K562 (cell line): ENCODE measurements at regions not wholly inside any gene's neighbourhood (a gene's known extent, or its start where the extent isn't known, plus 50 kb on each side); places are given as distances from the start of the nearest gene placed in this dataset.

Experiments
- ATAC-seq: fragments of 200-7000 bp; cut with Tn5 transposase; 3 replicates; pipeline ENCODE4 v1.9.1; 2020; ENCODE audit warnings: moderate library complexity
- BruUV-seq: library from RNA; stranded (reverse); fragments of 400-500 nt; replicated peaks from 2 replicates; lab custom pipeline; 2021; lab: Mats Ljungman, UMichigan
- CTCF ChIA-PET: fragments of 300-600 bp; formaldehyde crosslinking; extraction: SDS; loops from one replicate; lab custom pipeline; 2021; ENCODE audit warnings: low intra/inter-chr PET ratio; lab: Yijun Ruan, JAX
- POLR2A ChIA-PET: fragments of 300-600, 350-650 bp; sonication (Branson Sonifier 250); formaldehyde crosslinking; extraction: SDS; loops from one replicate; lab custom pipeline; 2021; ENCODE audit warnings: antibody characterized with exemption, inconsistent platforms; lab: Yijun Ruan, JAX
- DNase-seq, 4 experiments: peaks; one replicate each; pipeline versions ENCODE4 v3.0.0 to v3.0.0-alpha.2; 2011 to 2018; ENCODE audit warnings: low spot score in 3 of 4, mixed read lengths in 3 of 4; ENCODE audit errors: extremely low read depth in 1 of 4
- FAIRE-seq: peaks from 2 replicates; lab custom pipeline; 2011; peaks lifted over from hg19 to GRCh38; lab: Jason Lieb, UNC
- H2AFZ ChIP-seq: 2 replicates; pipeline ENCODE4 v1.6.0; 2011; ENCODE audit warnings: low read depth, low read length, control low read depth, inconsistent platforms
- H3K27ac ChIP-seq: fragments of 200-600 bp; 3 replicates; pipeline ENCODE4 v1.8.0; 2011; ENCODE audit warnings: low read depth, mild to moderate bottlenecking, control low read depth, inconsistent platforms, low read length, moderate library complexity, mixed read lengths; ENCODE audit errors: extremely low read depth
- H3K27me3 ChIP-seq, 2 experiments: fragments of 300-600 bp in 1 of 2; 2 replicates in 1 of 2; 3 replicates in 1 of 2; pipeline versions ENCODE4 v1.6.0 to v1.8.0; 2011; ENCODE audit warnings: inconsistent platforms in 2 of 2, low read length in 2 of 2, mild to moderate bottlenecking in 1 of 2, mixed read lengths in 1 of 2, moderate library complexity in 1 of 2; ENCODE audit not compliant: control insufficient read depth in 2 of 2, insufficient read depth in 2 of 2
- H3K36me3 ChIP-seq: fragments of 300-600 bp; 3 replicates; pipeline ENCODE4 v1.8.0; 2011; ENCODE audit warnings: mild to moderate bottlenecking, low read length, inconsistent platforms; ENCODE audit not compliant: control insufficient read depth, insufficient read depth
- H3K4me1 ChIP-seq, 2 experiments: fragments of 200-600 bp in 1 of 2; replicated peaks in 1 of 2; 2 replicates in 1 of 2; 3 replicates in 1 of 2; pipeline versions ENCODE4 v1.5.1 to v1.8.0; 2011; ENCODE audit warnings: inconsistent platforms in 2 of 2, low read length in 2 of 2, mild to moderate bottlenecking in 1 of 2, mixed read lengths in 1 of 2, moderate library complexity in 1 of 2; ENCODE audit not compliant: control insufficient read depth in 2 of 2, insufficient read depth in 2 of 2
- H3K4me2 ChIP-seq: 2 replicates; pipeline ENCODE4 v1.6.1; 2011; ENCODE audit warnings: low read length, control low read depth, inconsistent platforms, mixed read lengths; ENCODE audit not compliant: insufficient read depth
- H3K4me3 ChIP-seq: fragments of 200-600 bp; sonication (generic), shearing (Covaris generic); 2 replicates; pipeline ENCODE4 v1.5.1; 2016; ENCODE audit warnings: control low read depth, inconsistent platforms
- H3K79me2 ChIP-seq: fragments of 200-600 bp; 3 replicates; pipeline ENCODE4 v1.8.0; 2011; ENCODE audit warnings: low read length, inconsistent platforms; ENCODE audit not compliant: control insufficient read depth, insufficient read depth
- H3K9ac ChIP-seq, 2 experiments: 2 replicates each; pipeline versions ENCODE4 v1.6.0 to v1.6.1; 2011; ENCODE audit warnings: low read depth in 2 of 2, low read length in 2 of 2, control low read depth in 1 of 2, inconsistent platforms in 1 of 2, mild to moderate bottlenecking in 1 of 2, mixed read lengths in 1 of 2; ENCODE audit not compliant: insufficient read depth in 1 of 2
- H3K9me1 ChIP-seq: one replicate; pipeline ENCODE4 v1.6.0; 2011; ENCODE audit warnings: inconsistent platforms, mild to moderate bottlenecking, low read length, moderate library complexity; ENCODE audit not compliant: control insufficient read depth, insufficient read depth
- H3K9me3 ChIP-seq: replicated peaks from 2 replicates; pipeline ENCODE4 v1.5.1; 2011; ENCODE audit warnings: low read depth, low read length, inconsistent platforms; ENCODE audit not compliant: control insufficient read depth, insufficient read depth
- H4K20me1 ChIP-seq: replicated peaks from 2 replicates; pipeline ENCODE4 v1.6.1; 2011; ENCODE audit warnings: low read length, inconsistent platforms, mixed read lengths; ENCODE audit not compliant: control insufficient read depth, insufficient read depth
- CCNT2 ChIP-seq: IDR thresholded peaks from 2 replicates; pipeline ENCODE4 v1.6.1; 2011; ENCODE audit warnings: borderline replicate concordance, low read depth, mild to moderate bottlenecking, moderate library complexity, mixed read lengths, low read length; ENCODE audit not compliant: insufficient read length; ENCODE audit errors: extremely low read depth
- EGR1 ChIP-seq: fragments of 450-650 bp; conservative IDR thresholded peaks from 2 replicates; pipeline ENCODE4 v1.6.1; 2017; ENCODE audit warnings: mild to moderate bottlenecking
- ETV6 ChIP-seq, 3 experiments: fragments of 150-350 bp in 1 of 3; sonication (generic) in 1 of 3; formaldehyde crosslinking in 1 of 3; IDR thresholded peaks; 2 replicates each; pipeline versions ENCODE4 v1.6.1 to v1.8.0; 2014 to 2022; ENCODE audit warnings: borderline replicate concordance in 2 of 3, low read depth in 2 of 3, antibody characterized with exemption in 1 of 3, low read length in 1 of 3, mild to moderate bottlenecking in 1 of 3, missing genetic modification reagents in 1 of 3
- FOXA1 ChIP-seq: fragments of 450-650 bp; IDR thresholded peaks from 2 replicates; pipeline ENCODE4 v1.6.1; 2016; ENCODE audit warnings: mild to moderate bottlenecking, borderline replicate concordance
- KLF13 ChIP-seq: fragments of 450-650 bp; IDR thresholded peaks from 2 replicates; pipeline ENCODE4 v1.6.1; 2016; ENCODE audit warnings: missing genetic modification characterization, low read depth, mild to moderate bottlenecking, missing compliant biosample characterization, moderate library complexity, borderline replicate concordance
- NELFE ChIP-seq: IDR thresholded peaks from 2 replicates; pipeline ENCODE4 v1.6.1; 2011; ENCODE audit warnings: mild to moderate bottlenecking; ENCODE audit not compliant: insufficient read depth, insufficient read length
- RAD21 ChIP-seq, 2 experiments: fragments of 250-450 bp in 1 of 2; fragments of 450-650 bp in 1 of 2; sonication (Bioruptor Pico) in 1 of 2; formaldehyde crosslinking in 1 of 2; IDR thresholded peaks in 1 of 2; conservative IDR thresholded peaks in 1 of 2; 2 replicates each; pipeline versions ENCODE4 v1.4.0 to v1.8.0; 2020 to 2022; ENCODE audit warnings: mild to moderate bottlenecking in 2 of 2, moderate library complexity in 1 of 2
- SAFB ChIP-seq: fragments of 200-400 bp; formaldehyde crosslinking; IDR thresholded peaks from 2 replicates; pipeline ENCODE4 v1.6.1; 2017; ENCODE audit warnings: low read depth, low read length, borderline replicate concordance
- SP1 ChIP-seq: sonication (generic); formaldehyde crosslinking; IDR thresholded peaks from 2 replicates; pipeline ENCODE4 v1.8.1; 2022; ENCODE audit warnings: mild to moderate bottlenecking, missing genetic modification reagents
- ZNF140 ChIP-seq: fragments of 250-450 bp; sonication (Bioruptor Pico); IDR thresholded peaks from 2 replicates; pipeline ENCODE4 v1.8.0; 2021; ENCODE audit warnings: moderate library complexity, mild to moderate bottlenecking, inconsistent platforms
- ZNF280B ChIP-seq: fragments of 250-450 bp; sonication (Bioruptor Pico); IDR thresholded peaks from 2 replicates; pipeline ENCODE4 v1.5.1; 2021; ENCODE audit warnings: mild to moderate bottlenecking
- WGBS: fragments of 100-300 bp; shearing (Covaris generic); methylation state at CpG from one replicate; pipeline ENCODE4 v1.1.6; 2016; ENCODE audit warnings: low coverage, mixed read lengths; ENCODE audit not compliant: insufficient coverage; ENCODE audit errors: missing lambda C conversion rate; 5-methylcytosine and 5-hydroxymethylcytosine counted together
- in situ Hi-C: fragments of 300-500 bp; cut with MboI; formaldehyde crosslinking; loops from 4 replicates; pipeline ENCODE4 v1.15.0; 2018; ENCODE audit warnings: inconsistent platforms, mixed read lengths
- intact Hi-C: fragments of 100-400 bp; cut with micrococcal nuclease; formaldehyde crosslinking; loops from 2 replicates; pipeline ENCODE4 v1.14.2; 2022

DNA sequence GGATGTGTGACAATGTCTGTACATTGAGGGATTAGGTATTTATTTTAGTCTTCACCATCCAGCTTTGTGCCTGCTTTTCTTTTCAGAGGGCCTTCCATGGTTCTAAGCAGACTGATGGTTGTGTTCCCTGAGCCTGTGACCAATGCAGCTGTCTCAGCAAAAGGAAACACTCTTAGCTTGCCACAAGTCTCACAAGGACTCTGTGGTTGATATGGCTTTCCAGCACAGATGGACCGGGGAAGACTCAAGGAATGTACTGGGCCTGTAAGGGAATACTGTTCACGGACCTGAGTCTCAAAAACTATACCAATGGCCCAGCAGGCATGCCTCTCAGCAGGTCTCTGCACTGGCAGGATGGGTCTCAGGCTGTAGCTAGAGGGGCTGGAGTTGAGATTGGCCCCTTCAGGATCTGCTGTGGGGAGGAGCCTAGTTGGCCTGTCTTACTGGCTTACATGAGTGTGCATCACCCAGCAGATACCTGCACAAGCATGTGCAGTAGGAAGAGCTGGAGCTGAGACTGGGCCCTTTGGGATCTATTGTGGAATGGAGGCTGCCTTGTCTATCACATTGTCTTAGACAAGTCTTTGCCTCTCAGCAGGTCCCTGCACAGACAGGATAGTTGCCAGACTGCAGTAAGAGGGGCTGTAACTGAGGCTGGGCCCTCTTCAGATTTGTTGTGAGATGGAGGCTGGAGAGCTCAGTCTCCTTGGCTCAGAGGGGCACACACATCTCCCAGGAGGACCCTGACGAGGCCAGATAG lies 52.0 kb upstream of the PDC start:
- Histone ChIP-seq H3K79me2 (no peaks in the 10 kb centered on the region), H3K36me3 (no peaks in the 10 kb centered on the region), H3K4me1 (no peaks in the 10 kb centered on the region), H3K27me3 (no peaks in the 10 kb centered on the region; a peak in 1 of 5 replicates), H3K4me2 (no peak overlapping the region), H2AFZ (no peak overlapping the region), H3K9ac (no peak overlapping the region), H4K20me1 (no peaks in the 10 kb centered on the region), H3K4me3 (no peak overlapping the region), H3K27ac (no peak overlapping the region), H3K9me3 (no peaks in the 10 kb centered on the region; the same call in 1 of the 2 replicates), H3K9me1 (no peaks in the 10 kb centered on the region)
- ATAC-seq (no peak), DNase-seq (no peak), FAIRE-seq (no peak)
- WGBS: 2% methylated on average over 3 of the region's 3 CpGs
- no TSS peak for BruUV-seq
- ChIA-PET CTCF (no interaction called here), POLR2A (interaction anchor here (0.7 to 1.1 kb wide), 2 partner anchors 17 to 215 kb away, joined by 3 read pairs; no protein-coding TSS in a partner anchor)
- intact Hi-C loops (no loop called here), in situ Hi-C loops (no loop called here)
- TF ChIP-seq SP1 (CRISPR knock-in tag): no peak
- TF ChIP-seq SAFB: no peak
- TF ChIP-seq RAD21 (CRISPR knock-in tag; conservative IDR thresholded peaks at IDR 0.05 in 1 of 2, IDR thresholded peaks at IDR 0.05 in 1 of 2): no peak
- TF ChIP-seq KLF13 (tag): no peak
- TF ChIP-seq FOXA1: no peak
- TF ChIP-seq ETV6 (IDR thresholded peaks at IDR 0.05; ENCODE audit: borderline replicate concordance in 1 of 2, low read depth in 2 of 2, low read length in 1 of 2): no peak
- TF ChIP-seq ETV6 (CRISPR knock-in tag; IDR thresholded peaks at IDR 0.05; ENCODE audit: borderline replicate concordance): no peak
- TF ChIP-seq NELFE: no peak
- TF ChIP-seq CCNT2: no peak
- TF ChIP-seq EGR1: no peak
- no peak for TF ChIP-seq ZNF280B (CRISPR knock-in tag)
- TF ChIP-seq ZNF140: no peak
